IMR-90 (cell line): ENCODE measurements at regions not wholly inside any gene's neighbourhood (a gene's known extent, or its start where the extent isn't known, plus 50 kb on each side); places are given as distances from the start of the nearest gene placed in this dataset.

Experiments
- ATAC-seq: fragments of 200-7000 bp; cut with Tn5 transposase; 2 replicates; pipeline ENCODE4 v1.9.1; 2020; ENCODE audit warnings: low read depth, mild to moderate bottlenecking, moderate library complexity
- BruUV-seq: library from RNA; stranded (reverse); fragments of 400-500 nt; replicated peaks from 2 replicates; lab custom pipeline; 2021; lab: Mats Ljungman, UMichigan
- CTCF ChIA-PET: fragments of 300-600 bp; formaldehyde crosslinking; extraction: SDS; loops from one replicate; lab custom pipeline; 2021; ENCODE audit warnings: antibody characterized with exemption; lab: Yijun Ruan, JAX
- POLR2A ChIA-PET: fragments of 300-600 bp; sonication (Branson Sonifier 250); formaldehyde crosslinking; loops from one replicate; lab custom pipeline; 2022; ENCODE audit warnings: antibody characterized with exemption; ENCODE audit not compliant: unreplicated experiment; lab: Charles Lee
- DNase-seq: peaks from one replicate; pipeline ENCODE4 v3.0.0; 2013
- H2AFZ ChIP-seq: replicated peaks from 2 replicates; pipeline ENCODE3; 2013; ENCODE audit warnings: low read length, mild to moderate bottlenecking; ENCODE audit not compliant: poor library complexity
- H2AK5ac ChIP-seq: 2 replicates; pipeline ENCODE4 v1.6.1; 2013; ENCODE audit warnings: low read depth, low read length, inconsistent platforms
- H2AK9ac ChIP-seq: replicated peaks from 2 replicates; pipeline ENCODE3; 2013; ENCODE audit warnings: mild to moderate bottlenecking, low read depth, low read length, moderate library complexity; ENCODE audit not compliant: poor library complexity
- H2BK120ac ChIP-seq: 2 replicates; pipeline ENCODE4 v1.6.1; 2013; ENCODE audit warnings: low read depth, low read length, inconsistent platforms
- H2BK15ac ChIP-seq: 3 replicates; pipeline ENCODE4 v1.6.1; 2013; ENCODE audit warnings: low read depth, low read length, inconsistent platforms
- H2BK20ac ChIP-seq: 2 replicates; pipeline ENCODE4 v1.6.1; 2013; ENCODE audit warnings: low read depth, mild to moderate bottlenecking, inconsistent platforms, low read length, moderate library complexity
- H2BK5ac ChIP-seq: 2 replicates; pipeline ENCODE4 v1.6.1; 2013; ENCODE audit warnings: mild to moderate bottlenecking, low read depth, low read length, inconsistent platforms; ENCODE audit not compliant: poor library complexity, severe bottlenecking
- H3K14ac ChIP-seq: replicated peaks from 2 replicates; pipeline ENCODE4 v1.6.1; 2013; ENCODE audit warnings: low read depth, low read length, inconsistent platforms
- H3K18ac ChIP-seq: 2 replicates; pipeline ENCODE4 v1.6.1; 2013; ENCODE audit warnings: low read depth, low read length, control low read depth
- H3K23ac ChIP-seq: 2 replicates; pipeline ENCODE4 v1.6.1; 2013; ENCODE audit warnings: low read depth, low read length, inconsistent platforms
- H3K27ac ChIP-seq: 2 replicates; pipeline ENCODE4 v1.5.1; 2013; ENCODE audit warnings: mild to moderate bottlenecking, control low read depth, low read length; ENCODE audit not compliant: insufficient read depth
- H3K27me3 ChIP-seq: 2 replicates; pipeline ENCODE4 v1.6.1; 2013; ENCODE audit warnings: low read length; ENCODE audit not compliant: control insufficient read depth, insufficient read depth
- H3K36me3 ChIP-seq: 2 replicates; pipeline ENCODE4 v1.6.1; 2013; ENCODE audit warnings: low read length, mixed read lengths; ENCODE audit not compliant: control insufficient read depth, insufficient read depth
- H3K4ac ChIP-seq: 2 replicates; pipeline ENCODE4 v1.6.1; 2013; ENCODE audit warnings: low read depth, low read length, inconsistent platforms
- H3K4me1 ChIP-seq: 2 replicates; pipeline ENCODE4 v1.6.1; 2013; ENCODE audit warnings: low read length, mixed read lengths; ENCODE audit not compliant: control insufficient read depth, insufficient read depth
- H3K4me2 ChIP-seq: 2 replicates; pipeline ENCODE4 v1.6.1; 2013; ENCODE audit warnings: low read depth, mild to moderate bottlenecking, control low read depth, low read length, moderate library complexity
- H3K4me3 ChIP-seq: 2 replicates; pipeline ENCODE4 v1.5.1; 2013; ENCODE audit warnings: low read depth, mild to moderate bottlenecking, control low read depth, low read length, moderate library complexity; ENCODE audit not compliant: insufficient read depth
- H3K56ac ChIP-seq: 2 replicates; pipeline ENCODE4 v1.6.1; 2013; ENCODE audit warnings: low read length, inconsistent platforms; ENCODE audit not compliant: insufficient read depth; ENCODE audit errors: extremely low read depth
- H3K79me1 ChIP-seq, 2 experiments: 2 replicates each; pipeline ENCODE4 v1.6.1; 2013; ENCODE audit warnings: low read length in 2 of 2, inconsistent platforms in 1 of 2, low read depth in 1 of 2
- H3K9ac ChIP-seq: 2 replicates; pipeline ENCODE4 v1.6.1; 2013; ENCODE audit warnings: low read depth, low read length, control low read depth
- H3K9me1 ChIP-seq: 2 replicates; pipeline ENCODE4 v1.6.1; 2013; ENCODE audit warnings: low read length, inconsistent platforms; ENCODE audit not compliant: insufficient read depth
- H3K9me3 ChIP-seq: 2 replicates; pipeline ENCODE4 v1.6.1; 2013; ENCODE audit warnings: low read length; ENCODE audit not compliant: control insufficient read depth, insufficient read depth
- H4K20me1 ChIP-seq: 2 replicates; pipeline ENCODE4 v1.6.1; 2013; ENCODE audit warnings: low read length, inconsistent platforms; ENCODE audit not compliant: insufficient read depth
- H4K5ac ChIP-seq: 2 replicates; pipeline ENCODE4 v1.6.1; 2013; ENCODE audit warnings: mild to moderate bottlenecking, low read depth, low read length, control low read depth
- H4K8ac ChIP-seq, 2 experiments: 2 replicates each; pipeline ENCODE4 v1.6.1; 2013; ENCODE audit warnings: low read depth in 2 of 2, low read length in 2 of 2, control low read depth in 1 of 2, inconsistent platforms in 1 of 2
- H4K91ac ChIP-seq: 2 replicates; pipeline ENCODE4 v1.6.1; 2013; ENCODE audit warnings: low read depth, low read length, inconsistent platforms; ENCODE audit not compliant: insufficient read depth
- CTCF ChIP-seq: conservative IDR thresholded peaks from 2 replicates; pipeline ENCODE4 v1.5.1; 2012; ENCODE audit warnings: mild to moderate bottlenecking, low read depth, low read length, improper control_type of control experiment
- MAFK ChIP-seq: IDR thresholded peaks from 2 replicates; pipeline ENCODE4 v1.6.1; 2012; ENCODE audit warnings: low read depth, low read length, improper control_type of control experiment
- MXI1 ChIP-seq: IDR thresholded peaks from 2 replicates; pipeline ENCODE4 v1.6.1; 2012; ENCODE audit warnings: low read depth, mild to moderate bottlenecking, low read length, moderate library complexity, borderline replicate concordance
- SMC3 ChIP-seq: fragments of 150-350 bp; IDR thresholded peaks from 2 replicates; pipeline ENCODE4 v1.6.1; 2016; ENCODE audit warnings: low read depth, mild to moderate bottlenecking, antibody characterized with exemption, low read length, moderate library complexity
- WGBS, 2 experiments: methylation state at CpG; one replicate each; pipeline versions ENCODE4 v1.1.5 to v1.1.7; 2013; ENCODE audit warnings: missing lambda C conversion rate in 2 of 2; ENCODE audit not compliant: insufficient read length in 1 of 2; ENCODE audit errors: extremely low coverage in 2 of 2; 5-methylcytosine and 5-hydroxymethylcytosine counted together
- dilution Hi-C: fragments of 300-500 bp; cut with HindIII; formaldehyde crosslinking; loops from one replicate; pipeline ENCODE4 v1.14.3; 2018; ENCODE audit warnings: low sequenced_read_pairs; ENCODE audit not compliant: unreplicated experiment
- in situ Hi-C: fragments of 300-500 bp; cut with MboI; formaldehyde crosslinking; loops from 3 replicates; pipeline ENCODE4 v1.14.3; 2019; ENCODE audit warnings: low sequenced_read_pairs, inconsistent platforms, mixed read lengths
- intact Hi-C: fragments of 100-400 bp; cut with micrococcal nuclease; formaldehyde crosslinking; loops from 2 replicates; pipeline ENCODE4 v1.10.0; 2022

DNA sequence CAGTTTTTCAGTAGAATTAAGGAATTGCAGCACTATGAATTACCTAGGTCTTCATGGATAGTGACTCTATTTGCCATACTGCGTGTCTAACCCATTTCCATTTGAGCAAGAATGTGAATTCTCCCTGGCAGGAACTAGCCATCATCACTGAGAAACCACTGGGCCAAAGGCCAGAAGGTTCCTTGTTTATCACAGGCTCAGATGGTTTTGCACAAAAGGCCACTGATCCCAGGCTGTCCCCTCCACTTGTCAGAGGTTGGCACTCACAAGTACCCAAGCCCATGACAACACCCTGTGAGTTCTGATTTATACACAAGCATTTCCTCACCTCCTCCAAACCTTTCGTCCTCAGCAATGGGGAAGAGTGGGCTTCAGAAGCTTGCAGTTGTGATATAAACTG, 131.8 kb downstream of the FOXB1 start:
- H3K18ac ChIP-seq, result no peak overlapping the region
- ATAC-seq (no peak), DNase-seq (no peak)
- no peak overlapping the region for H3K56ac ChIP-seq
- H3K36me3 ChIP-seq, result no peaks in the 10 kb centered on the region
- no peak overlapping the region for H4K8ac ChIP-seq
- H2AFZ ChIP-seq, result no peak overlapping the region
- no peak overlapping the region for H4K5ac ChIP-seq
- H3K79me1 ChIP-seq, result no peaks in the 10 kb centered on the region
- H2BK20ac ChIP-seq, result no peak overlapping the region
- H3K9me1 ChIP-seq, result no peaks in the 10 kb centered on the region
- H3K27ac ChIP-seq, result no peak overlapping the region
- ChIA-PET POLR2A (no interaction called here), CTCF (interaction anchor here (0.6 to 1.8 kb wide), 2 partner anchors 9 to 10 kb away, joined by 4 to 6 read pairs; no protein-coding TSS in a partner anchor)
- no peaks in the 10 kb centered on the region for H3K4me1 ChIP-seq
- intact Hi-C loops, result no loop called here
- H2BK5ac ChIP-seq, result no peak overlapping the region
- no peak overlapping the region for H3K9ac ChIP-seq
- H3K4me3 ChIP-seq, result no peak overlapping the region
- no TSS peak for BruUV-seq
- H3K4ac ChIP-seq, result no peak overlapping the region
- no peaks in the 10 kb centered on the region for H4K20me1 ChIP-seq
- H2BK120ac ChIP-seq, result no peak overlapping the region
- dilution Hi-C loops, result no loop called here
- H2AK9ac ChIP-seq, result no peak overlapping the region
- in situ Hi-C loops, result no loop called here
- H3K9me3 ChIP-seq, result no peaks in the 10 kb centered on the region
- peaks cover 4% of the 10 kb centered on the region for H3K27me3 ChIP-seq
- no peak overlapping the region for H3K14ac ChIP-seq
- TF ChIP-seq SMC3, result no peak
- TF ChIP-seq MXI1, result no peak
- TF ChIP-seq CTCF, result no peak
- TF ChIP-seq MAFK, result no peak
- no peak overlapping the region for H2AK5ac ChIP-seq
- no peak overlapping the region for H3K23ac ChIP-seq
- 17% methylated on average over 1 of the region's 2 CpGs; no CpG with 5 or more reads in 1 of the 2 experiments for WGBS, 2 experiments
- H2BK15ac ChIP-seq, result no peak overlapping the region
- H3K4me2 ChIP-seq, result no peak overlapping the region
- H4K91ac ChIP-seq, result no peak overlapping the region
